Neuronal stem cell (in vitro differentiated cells): ENCODE measurements at regions not wholly inside any gene's neighbourhood (a gene's known extent, or its start where the extent isn't known, plus 50 kb on each side); places are given as distances from the start of the nearest gene placed in this dataset.

ENCODE experiments used
- DNase-seq: peaks from one replicate; pipeline ENCODE4 v3.0.0-alpha.2; 2013; ENCODE audit warnings: low spot score
- H2AFZ ChIP-seq: one replicate; pipeline ENCODE4 v1.6.1; 2013; ENCODE audit warnings: mild to moderate bottlenecking, low read length, inconsistent platforms
- H2AK5ac ChIP-seq: 2 replicates; pipeline ENCODE4 v1.6.1; 2013; ENCODE audit warnings: low read depth, mild to moderate bottlenecking, inconsistent platforms, low read length, moderate library complexity, mixed read lengths
- H2BK120ac ChIP-seq: 2 replicates; pipeline ENCODE4 v1.6.1; 2013; ENCODE audit warnings: low read depth, mild to moderate bottlenecking, inconsistent platforms, low read length, moderate library complexity, mixed read lengths
- H2BK12ac ChIP-seq: one replicate; pipeline ENCODE4 v1.6.1; 2013; ENCODE audit warnings: low read length, inconsistent platforms
- H2BK15ac ChIP-seq: 2 replicates; pipeline ENCODE4 v1.6.1; 2013; ENCODE audit warnings: mild to moderate bottlenecking, low read length, inconsistent platforms, mixed read lengths
- H2BK5ac ChIP-seq: one replicate; pipeline ENCODE4 v1.6.1; 2013; ENCODE audit warnings: inconsistent platforms, mild to moderate bottlenecking, low read length, moderate library complexity
- H3K14ac ChIP-seq: one replicate; pipeline ENCODE4 v1.6.1; 2013; ENCODE audit warnings: low read length, inconsistent platforms
- H3K18ac ChIP-seq: 2 replicates; pipeline ENCODE4 v1.6.1; 2013; ENCODE audit warnings: low read length, inconsistent platforms
- H3K23ac ChIP-seq: 2 replicates; pipeline ENCODE4 v1.6.1; 2013; ENCODE audit warnings: low read depth, mild to moderate bottlenecking, mixed read lengths, low read length, inconsistent platforms; ENCODE audit not compliant: poor library complexity
- H3K27ac ChIP-seq: replicated peaks from 3 replicates; pipeline ENCODE4 v1.5.1; 2013; ENCODE audit warnings: low read length, inconsistent platforms
- H3K27me3 ChIP-seq, 3 experiments: 2 replicates each; pipeline ENCODE4 v1.6.1; 2013; ENCODE audit warnings: low read length in 3 of 3, mild to moderate bottlenecking in 2 of 3, inconsistent platforms in 1 of 3, low read depth in 1 of 3, mixed read lengths in 1 of 3, moderate library complexity in 1 of 3; ENCODE audit not compliant: control insufficient read depth in 3 of 3, insufficient read depth in 3 of 3
- H3K36me3 ChIP-seq, 2 donors: replicated peaks in 1 of 2; 2 replicates each; pipeline ENCODE4 v1.6.1; 2013; ENCODE audit warnings: low read length in 2 of 2; ENCODE audit not compliant: control insufficient read depth in 2 of 2, insufficient read depth in 2 of 2
- H3K4ac ChIP-seq: 2 replicates; pipeline ENCODE4 v1.6.1; 2013; ENCODE audit warnings: inconsistent platforms, mild to moderate bottlenecking, low read length, moderate library complexity
- H3K4me1 ChIP-seq, 2 donors: 1 replicate in 1 of 2; 2 replicates in 1 of 2; pipeline ENCODE4 v1.6.1; 2013; ENCODE audit warnings: low read length in 2 of 2, low read depth in 1 of 2; ENCODE audit not compliant: control insufficient read depth in 2 of 2, insufficient read depth in 1 of 2
- H3K4me2 ChIP-seq: one replicate; pipeline ENCODE4 v1.6.1; 2013; ENCODE audit warnings: mild to moderate bottlenecking, low read length, inconsistent platforms; ENCODE audit not compliant: insufficient read depth, poor library complexity, severe bottlenecking
- H3K4me3 ChIP-seq, 2 donors: 2 replicates each; pipeline ENCODE4 v1.5.1; 2013; ENCODE audit warnings: low read length in 2 of 2, mild to moderate bottlenecking in 2 of 2, inconsistent platforms in 1 of 2, moderate library complexity in 1 of 2
- H3K79me1 ChIP-seq: one replicate; pipeline ENCODE4 v1.6.1; 2013; ENCODE audit warnings: low read depth, mild to moderate bottlenecking, inconsistent platforms, low read length, moderate library complexity
- H3K9ac ChIP-seq: one replicate; pipeline ENCODE4 v1.6.1; 2013; ENCODE audit warnings: mild to moderate bottlenecking, low read depth, low read length, inconsistent platforms; ENCODE audit not compliant: poor library complexity
- H3K9me3 ChIP-seq, 2 donors: replicated peaks in 1 of 2; 2 replicates each; pipeline versions ENCODE3 to v1.6.1; 2013; ENCODE audit warnings: low read length in 2 of 2, mild to moderate bottlenecking in 2 of 2, inconsistent platforms in 1 of 2, low read depth in 1 of 2, mixed read lengths in 1 of 2, moderate library complexity in 1 of 2; ENCODE audit not compliant: control insufficient read depth in 2 of 2, insufficient read depth in 1 of 2
- H4K8ac ChIP-seq: one replicate; pipeline ENCODE4 v1.6.1; 2013; ENCODE audit warnings: low read depth, mild to moderate bottlenecking, inconsistent platforms, low read length, moderate library complexity
- H4K91ac ChIP-seq: one replicate; pipeline ENCODE4 v1.6.1; 2013; ENCODE audit warnings: low read length, low read depth, mild to moderate bottlenecking, inconsistent platforms; ENCODE audit not compliant: poor library complexity
- WGBS, 2 donors: extraction: QIAGEN DNeasy Blood & Tissue Kit; methylation state at CpG; one replicate each; pipeline ENCODE4 v1.1.7; 2013; ENCODE audit warnings: missing lambda C conversion rate in 2 of 2, mixed read lengths in 1 of 2; ENCODE audit not compliant: insufficient read length in 2 of 2, insufficient replicate concordance in 1 of 2; ENCODE audit errors: extremely low coverage in 2 of 2; 5-methylcytosine and 5-hydroxymethylcytosine counted together

DNA sequence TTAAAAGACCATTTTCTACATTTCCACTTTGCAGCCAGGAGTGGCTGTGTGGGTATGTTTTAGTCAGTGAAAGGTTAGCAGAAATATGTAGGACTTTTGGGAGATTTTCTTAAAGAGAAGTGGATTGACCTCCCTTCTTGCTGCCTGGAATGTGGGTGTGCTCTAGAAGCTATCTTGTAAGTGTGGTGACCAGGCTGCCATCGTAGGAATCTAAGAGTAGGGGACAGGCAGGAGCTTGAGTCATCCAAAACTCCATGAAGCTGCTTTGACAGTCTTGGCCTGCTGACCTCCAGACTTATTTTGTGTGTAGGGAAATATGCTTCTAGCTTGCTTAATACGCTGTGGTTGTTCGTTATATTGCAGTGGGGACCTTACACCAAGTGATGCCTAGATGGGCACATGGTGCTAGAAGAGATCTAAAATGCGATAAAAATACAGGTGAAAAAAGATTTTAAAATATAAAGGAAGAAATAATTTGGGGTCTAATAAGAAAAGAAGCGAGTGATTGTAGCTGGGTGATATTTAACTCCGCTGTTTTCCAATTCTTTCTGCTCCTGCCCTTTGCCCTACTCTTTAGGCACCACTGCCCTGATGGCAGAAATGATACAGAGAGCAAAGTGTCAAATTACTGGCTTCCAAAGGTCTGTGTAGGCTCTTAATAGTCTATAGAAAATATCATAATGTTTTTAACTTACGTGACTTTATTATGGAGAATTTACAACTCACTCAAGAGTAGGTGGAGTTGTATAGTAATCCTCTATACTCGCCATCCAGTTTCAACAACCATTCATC, 298.2 kb upstream of the ZNF608 start:
- no peaks in the 10 kb centered on the region for H3K36me3 ChIP-seq
- no peak overlapping the region for H3K27ac ChIP-seq
- no peak overlapping the region for H2AFZ ChIP-seq
- H3K18ac ChIP-seq = no peak overlapping the region
- H2AK5ac ChIP-seq = no peak overlapping the region
- no peak overlapping the region for H2BK12ac ChIP-seq
- peaks cover 3 to 8% of the 10 kb centered on the region in 2 donors for H3K4me1 ChIP-seq
- no peak overlapping the region for H2BK15ac ChIP-seq
- no peak overlapping the region for H4K91ac ChIP-seq
- no peak overlapping the region for H3K14ac ChIP-seq
- no peaks in the 10 kb centered on the region for H3K27me3 ChIP-seq
- H2BK5ac ChIP-seq = no peak overlapping the region
- no peak overlapping the region for H3K9ac ChIP-seq
- no peak overlapping the region for H3K4me3 ChIP-seq
- no peak overlapping the region for H3K4me2 ChIP-seq
- no peak overlapping the region for H4K8ac ChIP-seq
- no peak for DNase-seq
- no peak overlapping the region for H2BK120ac ChIP-seq
- no peak overlapping the region for H3K23ac ChIP-seq
- WGBS, 2 donors = 100% methylated on average over 2 of the region's 8 CpGs; no CpG with 5 or more reads in 1 of the 2 donors
- no peak overlapping the region for H3K4ac ChIP-seq
- H3K79me1 ChIP-seq = no peaks in the 10 kb centered on the region
- H3K9me3 ChIP-seq = no peaks in the 10 kb centered on the region

- Histone ChIP-seq H3K23ac (no peak overlapping the region), H3K18ac (no peak overlapping the region), H3K27me3 (no peaks in the 10 kb centered on the region), H3K4me1 (peaks cover 3 to 8% of the 10 kb centered on the region in 2 donors), H4K91ac (no peak overlapping the region), H4K8ac (no peak overlapping the region), H2AK5ac (no peak overlapping the region), H3K4me3 (no peak overlapping the region), H3K9ac (no peak overlapping the region), H3K9me3 (no peaks in the 10 kb centered on the region), H2BK12ac (no peak overlapping the region), H3K36me3 (no peaks in the 10 kb centered on the region), H3K4me2 (no peak overlapping the region), H2AFZ (no peak overlapping the region), H3K4ac (no peak overlapping the region), H3K14ac (no peak overlapping the region), H2BK5ac (no peak overlapping the region), H3K79me1 (no peaks in the 10 kb centered on the region), H3K27ac (no peak overlapping the region), H2BK15ac (no peak overlapping the region), H2BK120ac (no peak overlapping the region)
- DNase-seq = no peak
- no CpG with 5 or more reads among the region's 3 CpGs for WGBS, 2 donors
These were observed 299.2 kb upstream of the ZNF608 start for GRCh38 chr5:125045646-125046045.

- Histone ChIP-seq H4K8ac (no peak overlapping the region), H3K4ac (no peak overlapping the region), H3K9ac (no peak overlapping the region), H3K9me3 (no peaks in the 10 kb centered on the region), H2BK15ac (peak overlapping the region; percentile 53), H2BK5ac (no peak overlapping the region), H3K4me3 (no peak overlapping the region), H3K14ac (no peak overlapping the region), H3K23ac (no peak overlapping the region), H3K4me2 (no peak overlapping the region), H4K91ac (no peak overlapping the region), H3K27ac (no peak overlapping the region), H3K36me3 (no peaks in the 10 kb centered on the region), H2BK120ac (no peak overlapping the region), H2AK5ac (no peak overlapping the region), H3K4me1 (peaks cover 1 to 4% of the 10 kb centered on the region in 2 donors), H2AFZ (no peak overlapping the region), H3K27me3 (no peaks in the 10 kb centered on the region), H3K79me1 (no peaks in the 10 kb centered on the region), H2BK12ac (no peak overlapping the region), H3K18ac (peak overlapping the region; percentile 33)
- no CpG with 5 or more reads among the region's 1 CpG for WGBS, 2 donors
- no peak for DNase-seq
These were observed 300.4 kb upstream of the ZNF608 start for GRCh38 chr5:125046838-125047237.

- no peak overlapping the region for H3K4ac ChIP-seq
- no peak overlapping the region for H2AK5ac ChIP-seq
- WGBS, 2 donors = no CpG with 5 or more reads among the region's 3 CpGs
- no peak overlapping the region for H3K9ac ChIP-seq
- H3K23ac ChIP-seq = no peak overlapping the region
- H3K36me3 ChIP-seq = no peaks in the 10 kb centered on the region
- no peaks in the 10 kb centered on the region for H3K9me3 ChIP-seq
- H2AFZ ChIP-seq = no peak overlapping the region
- H3K4me1 ChIP-seq = no peaks in the 10 kb centered on the region
- H3K27me3 ChIP-seq = no peaks in the 10 kb centered on the region
- H3K27ac ChIP-seq = no peak overlapping the region
- H4K91ac ChIP-seq = no peak overlapping the region
- H2BK120ac ChIP-seq = no peak overlapping the region
- no peak overlapping the region for H3K4me2 ChIP-seq
- no peak overlapping the region for H2BK5ac ChIP-seq
- no peak overlapping the region for H2BK15ac ChIP-seq
- DNase-seq = no peak
- H3K14ac ChIP-seq = no peak overlapping the region
- H3K18ac ChIP-seq = no peak overlapping the region
- H3K79me1 ChIP-seq = no peaks in the 10 kb centered on the region
- no peak overlapping the region for H4K8ac ChIP-seq
- H2BK12ac ChIP-seq = no peak overlapping the region
- H3K4me3 ChIP-seq = no peak overlapping the region
These were observed 301.4 kb upstream of the ZNF608 start for GRCh38 chr5:125047871-125048270.
